B cell (primary cell): ENCODE measurements at regions not wholly inside any gene's neighbourhood (a gene's known extent, or its start where the extent isn't known, plus 50 kb on each side); places are given as distances from the start of the nearest gene placed in this dataset.

Source experiments
- ATAC-seq: fragments of 200-7000 bp; cut with Tn5 transposase; one replicate; pipeline ENCODE4 v1.10.0; 2021; ENCODE audit warnings: low read depth, mild to moderate bottlenecking, moderate number of reproducible peaks, moderate library complexity
- CTCF ChIA-PET: fragments of 350-600 bp; sonication (Branson Sonifier 250); formaldehyde crosslinking; loops from one replicate; lab custom pipeline; 2021; ENCODE audit warnings: antibody characterized with exemption, inconsistent platforms; lab: Charles Lee
- POLR2A ChIA-PET: fragments of 350-600 bp; sonication (Branson Sonifier 250); formaldehyde crosslinking; loops from one replicate; lab custom pipeline; 2021; ENCODE audit warnings: antibody characterized with exemption; lab: Charles Lee
- DNase-seq: peaks from one replicate; pipeline ENCODE4 v3.0.0; 2013
- H2AFZ ChIP-seq: 2 replicates; pipeline ENCODE4 v1.6.1; 2012; ENCODE audit warnings: mild to moderate bottlenecking, low read depth, low read length; ENCODE audit not compliant: insufficient read depth, poor library complexity, severe bottlenecking
- H3K27ac ChIP-seq, 2 donors: 1 replicate in 1 of 2; 2 replicates in 1 of 2; pipeline ENCODE4 v1.5.1; 2012 to 2013; ENCODE audit warnings: low read length in 2 of 2, mild to moderate bottlenecking in 2 of 2, moderate library complexity in 1 of 2
- H3K27me3 ChIP-seq, 4 experiments: fragments of 200-600 bp in 1 of 4; sonication (generic) in 1 of 4; replicated peaks in 1 of 4; 1 replicate in 2 of 4; 2 replicates in 2 of 4; pipeline versions ENCODE4 v1.6.1 to v1.7.0; 2013 to 2016; ENCODE audit warnings: low read length in 3 of 4, mild to moderate bottlenecking in 2 of 4, mixed read lengths in 1 of 4, moderate library complexity in 1 of 4; ENCODE audit not compliant: insufficient read depth in 4 of 4, control insufficient read depth in 3 of 4; ENCODE audit errors: control extremely low read depth in 1 of 4
- H3K36me3 ChIP-seq, 2 experiments: replicated peaks in 1 of 2; 1 replicate in 1 of 2; 2 replicates in 1 of 2; pipeline versions ENCODE4 v1.6.1 to v1.7.1; 2013; ENCODE audit warnings: low read length in 1 of 2; ENCODE audit not compliant: insufficient read depth in 2 of 2, control insufficient read depth in 1 of 2; ENCODE audit errors: control extremely low read depth in 1 of 2, extremely low read depth in 1 of 2
- H3K4me1 ChIP-seq, 2 donors: fragments of 200-600 bp in 1 of 2; sonication (generic) in 1 of 2; 1 replicate in 1 of 2; 2 replicates in 1 of 2; pipeline versions ENCODE4 v1.5.1 to v1.6.1; 2013 to 2017; ENCODE audit warnings: low read length in 2 of 2; ENCODE audit not compliant: control insufficient read depth in 2 of 2, insufficient read depth in 2 of 2
- H3K4me2 ChIP-seq: replicated peaks from 2 replicates; pipeline ENCODE3; 2012; ENCODE audit warnings: mild to moderate bottlenecking, low read depth, low read length; ENCODE audit not compliant: poor library complexity, severe bottlenecking
- H3K4me3 ChIP-seq, 5 experiments: fragments of 200-600 bp in 1 of 5; sonication (generic) in 1 of 5; 1 replicate in 3 of 5; 2 replicates in 2 of 5; pipeline versions ENCODE4 v1.5.1 to v1.7.0; 2011 to 2016; ENCODE audit warnings: low read length in 4 of 5, mild to moderate bottlenecking in 4 of 5, low read depth in 2 of 5, control low read depth in 1 of 5, moderate library complexity in 1 of 5; ENCODE audit not compliant: insufficient read depth in 1 of 5; ENCODE audit errors: control extremely low read depth in 1 of 5, extremely low read depth in 1 of 5
- H3K79me2 ChIP-seq: fragments of 200-600 bp; sonication (generic); one replicate; pipeline ENCODE4 v1.6.0; 2016; ENCODE audit warnings: low read length; ENCODE audit not compliant: control insufficient read depth, insufficient read depth
- H3K9ac ChIP-seq: fragments of 200-600 bp; sonication (generic); 2 replicates; pipeline ENCODE4 v1.6.1; 2017; ENCODE audit warnings: mild to moderate bottlenecking, low read length, moderate library complexity
- H3K9me3 ChIP-seq, 3 donors: one replicate each; pipeline versions ENCODE4 v1.6.1 to v1.7.1; 2013; ENCODE audit warnings: low read length in 2 of 3; ENCODE audit not compliant: control insufficient read depth in 2 of 3, insufficient read depth in 1 of 3; ENCODE audit errors: control extremely low read depth in 1 of 3
- H4K20me1 ChIP-seq: 2 replicates; pipeline ENCODE4 v1.6.0; 2012; ENCODE audit warnings: mild to moderate bottlenecking, low read length; ENCODE audit not compliant: insufficient read depth, control insufficient read depth, poor library complexity, severe bottlenecking
- H3K27ac Mint-ChIP-seq: one replicate; pipeline ENCODE4 v1.8.0; 2021; ENCODE audit warnings: mixed read lengths
- H3K27me3 Mint-ChIP-seq: one replicate; pipeline ENCODE4 v1.8.0; 2021; ENCODE audit warnings: mixed read lengths
- H3K4me1 Mint-ChIP-seq: one replicate; pipeline ENCODE4 v1.8.0; 2021; ENCODE audit warnings: mixed read lengths
- H3K4me3 Mint-ChIP-seq: one replicate; pipeline ENCODE4 v1.8.0; 2021; ENCODE audit warnings: mixed read lengths
- H3K9me3 Mint-ChIP-seq: one replicate; pipeline ENCODE4 v1.8.0; 2022; ENCODE audit warnings: mixed read lengths; ENCODE audit not compliant: insufficient read depth
- CTCF ChIP-seq: fragments of 200-600 bp; IDR thresholded peaks from one replicate; pipeline ENCODE4 v1.8.0; 2022; ENCODE audit warnings: antibody characterized with exemption, mild to moderate bottlenecking
- EZH2 ChIP-seq: IDR thresholded peaks from 2 replicates; pipeline ENCODE4 v1.6.1; 2012; ENCODE audit warnings: borderline replicate concordance, low read depth, mild to moderate bottlenecking, moderate library complexity, low read length; ENCODE audit not compliant: insufficient read depth, poor library complexity, severe bottlenecking
- WGBS: methylation state at CpG from one replicate; pipeline ENCODE4 v1.1.5; 2013; ENCODE audit warnings: missing lambda C conversion rate; ENCODE audit not compliant: insufficient coverage; 5-methylcytosine and 5-hydroxymethylcytosine counted together
- intact Hi-C: fragments of 100-400 bp; cut with micrococcal nuclease; formaldehyde crosslinking; loops from one replicate; pipeline ENCODE4 v1.10.0; 2022

- ATAC-seq (no peak), DNase-seq (no peak)
- WGBS: no CpG with 5 or more reads among the region's 2 CpGs
- no peak overlapping the region for H3K4me3 Mint-ChIP-seq
- TF ChIP-seq CTCF (no peak), EZH2 (no peak)
- CTCF ChIA-PET: no interaction called here
- no peaks in the 10 kb centered on the region for H3K36me3 ChIP-seq
- peaks cover 8% of the 10 kb centered on the region for H3K9me3 Mint-ChIP-seq
- H3K27me3 ChIP-seq: no peaks in the 10 kb centered on the region
- no peak overlapping the region for H3K27ac ChIP-seq
- intact Hi-C loops: no loop called here
- no peaks in the 10 kb centered on the region for H3K27me3 Mint-ChIP-seq
- no peak overlapping the region for H3K27ac Mint-ChIP-seq
- no peak overlapping the region for H3K9ac ChIP-seq
- H3K4me1 Mint-ChIP-seq: no peaks in the 10 kb centered on the region
- H3K4me1 ChIP-seq: no peaks in the 10 kb centered on the region
- H3K9me3 ChIP-seq: peaks cover 0 to 1% (median 0%) of the 10 kb centered on the region in 3 donors
- POLR2A ChIA-PET: no interaction called here
- H3K79me2 ChIP-seq: no peaks in the 10 kb centered on the region
- H3K4me2 ChIP-seq: no peak overlapping the region
- H4K20me1 ChIP-seq: no peaks in the 10 kb centered on the region
- no peak overlapping the region for H3K4me3 ChIP-seq
- H2AFZ ChIP-seq: no peak overlapping the region
Measured at GRCh38 chr3:192009903-192010302, 548.9 kb downstream of the PYDC2 start.

- intact Hi-C loops: no loop called here
- no peaks in the 10 kb centered on the region for H3K27me3 Mint-ChIP-seq
- CTCF ChIA-PET: no interaction called here
Measured at GRCh38 chr3:192010490-192010889, 549.5 kb downstream of the PYDC2 start.

More at GRCh38 chr3:192010490-192010889, 549.5 kb downstream of the PYDC2 start:
- Histone ChIP-seq H3K4me1 (no peaks in the 10 kb centered on the region), H3K27me3 (no peaks in the 10 kb centered on the region), H3K36me3 (no peaks in the 10 kb centered on the region), H3K4me2 (no peak overlapping the region), H3K4me3 (no peak overlapping the region), H3K27ac (no peak overlapping the region), H3K9ac (no peak overlapping the region), H3K79me2 (no peaks in the 10 kb centered on the region), H3K9me3 (peaks cover 0 to 1% (median 0%) of the 10 kb centered on the region in 3 donors), H2AFZ (no peak overlapping the region), H4K20me1 (no peaks in the 10 kb centered on the region)
- Mint-ChIP-seq H3K9me3 (peaks cover 8% of the 10 kb centered on the region), H3K4me3 (no peak overlapping the region), H3K4me1 (no peaks in the 10 kb centered on the region), H3K27ac (no peak overlapping the region)
- TF ChIP-seq EZH2 (no peak), CTCF (no peak)
- POLR2A ChIA-PET: no interaction called here
- WGBS: 0% methylated on average over 1 of the region's 2 CpGs
- ATAC-seq (no peak), DNase-seq (no peak)
